GM23338 (cell line): ENCODE measurements at regions not wholly inside any gene's neighbourhood (a gene's known extent, or its start where the extent isn't known, plus 50 kb on each side); places are given as distances from the start of the nearest gene placed in this dataset.

ENCODE experiments used
- ATAC-seq: fragments of 200-7000 bp; cut with Tn5 transposase; 3 replicates; pipeline ENCODE4 v1.9.1; 2020
- DNase-seq: peaks from one replicate; pipeline ENCODE4 v3.0.0-alpha.2; 2015; ENCODE audit warnings: low spot score
- H2AFZ ChIP-seq: fragments of 200-600 bp; sonication (generic); 2 replicates; pipeline ENCODE4 v1.8.0; 2016; ENCODE audit warnings: antibody characterized with exemption, mild to moderate bottlenecking, moderate library complexity
- H3F3A ChIP-seq: fragments of 200-600 bp; sonication (generic); replicated peaks from 2 replicates; pipeline ENCODE4 v1.8.0; 2017; ENCODE audit warnings: antibody characterized with exemption, mixed run types, low read depth
- H3K27ac ChIP-seq: fragments of 200-600 bp; sonication (generic); 2 replicates; pipeline ENCODE4 v1.6.1; 2016; ENCODE audit warnings: low read depth
- H3K27me3 ChIP-seq: fragments of 200-600 bp; sonication (generic); 2 replicates; pipeline ENCODE4 v1.8.0; 2016; ENCODE audit warnings: mild to moderate bottlenecking, mixed run types, moderate library complexity; ENCODE audit not compliant: insufficient read depth
- H3K36me3 ChIP-seq: fragments of 200-600 bp; sonication (generic); 2 replicates; pipeline ENCODE4 v1.8.0; 2016; ENCODE audit warnings: mild to moderate bottlenecking; ENCODE audit not compliant: insufficient read depth
- H3K4me1 ChIP-seq: fragments of 200-600 bp; sonication (generic); 2 replicates; pipeline ENCODE4 v1.8.0; 2016; ENCODE audit warnings: mild to moderate bottlenecking, moderate library complexity; ENCODE audit not compliant: insufficient read depth
- H3K4me2 ChIP-seq: fragments of 200-600 bp; sonication (generic); 2 replicates; pipeline ENCODE4 v1.7.1; 2017; ENCODE audit warnings: mixed run types
- H3K4me3 ChIP-seq: fragments of 200-600 bp; sonication (generic); 2 replicates; pipeline ENCODE4 v1.6.1; 2016; ENCODE audit warnings: mixed run types
- H3K79me2 ChIP-seq: fragments of 200-600 bp; sonication (generic); replicated peaks from 2 replicates; pipeline ENCODE4 v1.8.0; 2017; ENCODE audit warnings: mild to moderate bottlenecking; ENCODE audit not compliant: insufficient read depth
- H3K9me2 ChIP-seq: fragments of 200-600 bp; sonication (generic); 2 replicates; pipeline ENCODE4 v1.8.0; 2017; ENCODE audit not compliant: insufficient read depth
- H4K20me1 ChIP-seq: fragments of 200-600 bp; sonication (generic); replicated peaks from 2 replicates; pipeline ENCODE4 v1.8.0; 2017; ENCODE audit warnings: mild to moderate bottlenecking; ENCODE audit not compliant: insufficient read depth
- H3K27ac Mint-ChIP-seq: 2 replicates; pipeline ENCODE4 v1.8.0; 2020; ENCODE audit warnings: inconsistent platforms, mild to moderate bottlenecking, moderate library complexity, mixed read lengths
- H3K27me3 Mint-ChIP-seq: 3 replicates; pipeline ENCODE4 v1.8.0; 2022; ENCODE audit warnings: low read depth, mild to moderate bottlenecking, moderate library complexity, mixed read lengths, inconsistent platforms; ENCODE audit not compliant: insufficient read depth, poor library complexity
- H3K36me3 Mint-ChIP-seq: 3 replicates; pipeline ENCODE4 v1.8.0; 2021; ENCODE audit warnings: low read depth, mild to moderate bottlenecking, inconsistent platforms, moderate library complexity, mixed read lengths
- H3K4me1 Mint-ChIP-seq: 3 replicates; pipeline ENCODE4 v1.8.0; 2020; ENCODE audit warnings: mild to moderate bottlenecking, inconsistent platforms, mixed read lengths
- H3K4me3 Mint-ChIP-seq: 3 replicates; pipeline ENCODE4 v1.8.0; 2021; ENCODE audit warnings: moderate library complexity, mild to moderate bottlenecking, inconsistent platforms, mixed read lengths
- H3K9me3 Mint-ChIP-seq: 3 replicates; pipeline ENCODE4 v1.8.0; 2020; ENCODE audit warnings: moderate library complexity, mild to moderate bottlenecking, inconsistent platforms, mixed read lengths
- CTCF ChIP-seq, 2 experiments: fragments of 200-600 bp in 1 of 2; sonication (generic) in 1 of 2; conservative IDR thresholded peaks; 2 replicates each; pipeline versions ENCODE4 v1.5.1 to v1.6.1; 2016 to 2017; ENCODE audit warnings: antibody characterized with exemption in 2 of 2, low read depth in 2 of 2, mild to moderate bottlenecking in 2 of 2, moderate library complexity in 1 of 2
- EZH2phosphoT487 ChIP-seq: fragments of 200-600 bp; sonication (generic); IDR thresholded peaks from one replicate; pipeline ENCODE4 v1.8.1; 2018; ENCODE audit warnings: antibody characterized with exemption; ENCODE audit not compliant: unreplicated experiment
- ZNF462 ChIP-seq: fragments of 250-450 bp; sonication (Bioruptor Pico); IDR thresholded peaks from 2 replicates; pipeline ENCODE4 v1.5.0; 2020; ENCODE audit warnings: mild to moderate bottlenecking, moderate library complexity
- TF ChIP-seq, protein P1 (sequence below): IDR thresholded peaks from one replicate; pipeline ENCODE4 v1.6.1; 2018; ENCODE audit warnings: antibody characterized with exemption; ENCODE audit not compliant: unreplicated experiment

GRCh38 chr4:152090543-152090942, 329.7 kb upstream of the GATB start (continued):
- TF ChIP-seq ZNF462 (CRISPR knock-in tag) (no peak), EZH2phosphoT487 (no peak)

DNA sequence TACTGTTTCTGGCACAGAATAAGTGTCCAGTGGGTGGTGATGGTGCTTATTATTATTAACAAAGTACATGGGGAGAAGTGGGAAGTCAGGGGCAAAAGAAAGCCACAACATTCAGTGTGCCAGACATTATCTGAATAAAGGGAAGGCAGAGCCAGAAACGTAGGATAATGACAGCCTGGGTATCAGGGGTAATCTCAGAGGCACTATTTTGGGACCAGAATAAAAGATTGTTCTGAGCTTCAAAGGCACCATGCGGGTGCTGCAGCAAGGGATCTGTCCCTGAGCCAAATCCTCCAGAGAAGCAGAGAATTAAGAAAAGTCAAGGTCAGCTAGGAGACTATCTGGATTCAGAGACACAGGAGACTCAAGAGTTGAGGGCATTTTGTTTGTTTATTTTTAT, 328.8 kb upstream of the GATB start:
- H3K27ac ChIP-seq: no peak overlapping the region
- H3K9me2 ChIP-seq: no peaks in the 10 kb centered on the region
- Mint-ChIP-seq H3K27me3 (no peaks in the 10 kb centered on the region), H3K36me3 (no peaks in the 10 kb centered on the region), H3K27ac (no peak overlapping the region), H3K9me3 (no peaks in the 10 kb centered on the region), H3K4me3 (no peak overlapping the region), H3K4me1 (peaks cover 10% of the 10 kb centered on the region)
- H3F3A ChIP-seq: no peaks in the 10 kb centered on the region
- H4K20me1 ChIP-seq: no peaks in the 10 kb centered on the region
- ATAC-seq (no peak), DNase-seq (no peak)
- H2AFZ ChIP-seq: no peak overlapping the region
- no peaks in the 10 kb centered on the region for H3K27me3 ChIP-seq
- H3K79me2 ChIP-seq: no peaks in the 10 kb centered on the region
- no peaks in the 10 kb centered on the region for H3K36me3 ChIP-seq
- H3K4me3 ChIP-seq: no peak overlapping the region
- no peak overlapping the region for H3K4me2 ChIP-seq
- peaks cover 11% of the 10 kb centered on the region for H3K4me1 ChIP-seq
- TF ChIP-seq, protein P1, sequence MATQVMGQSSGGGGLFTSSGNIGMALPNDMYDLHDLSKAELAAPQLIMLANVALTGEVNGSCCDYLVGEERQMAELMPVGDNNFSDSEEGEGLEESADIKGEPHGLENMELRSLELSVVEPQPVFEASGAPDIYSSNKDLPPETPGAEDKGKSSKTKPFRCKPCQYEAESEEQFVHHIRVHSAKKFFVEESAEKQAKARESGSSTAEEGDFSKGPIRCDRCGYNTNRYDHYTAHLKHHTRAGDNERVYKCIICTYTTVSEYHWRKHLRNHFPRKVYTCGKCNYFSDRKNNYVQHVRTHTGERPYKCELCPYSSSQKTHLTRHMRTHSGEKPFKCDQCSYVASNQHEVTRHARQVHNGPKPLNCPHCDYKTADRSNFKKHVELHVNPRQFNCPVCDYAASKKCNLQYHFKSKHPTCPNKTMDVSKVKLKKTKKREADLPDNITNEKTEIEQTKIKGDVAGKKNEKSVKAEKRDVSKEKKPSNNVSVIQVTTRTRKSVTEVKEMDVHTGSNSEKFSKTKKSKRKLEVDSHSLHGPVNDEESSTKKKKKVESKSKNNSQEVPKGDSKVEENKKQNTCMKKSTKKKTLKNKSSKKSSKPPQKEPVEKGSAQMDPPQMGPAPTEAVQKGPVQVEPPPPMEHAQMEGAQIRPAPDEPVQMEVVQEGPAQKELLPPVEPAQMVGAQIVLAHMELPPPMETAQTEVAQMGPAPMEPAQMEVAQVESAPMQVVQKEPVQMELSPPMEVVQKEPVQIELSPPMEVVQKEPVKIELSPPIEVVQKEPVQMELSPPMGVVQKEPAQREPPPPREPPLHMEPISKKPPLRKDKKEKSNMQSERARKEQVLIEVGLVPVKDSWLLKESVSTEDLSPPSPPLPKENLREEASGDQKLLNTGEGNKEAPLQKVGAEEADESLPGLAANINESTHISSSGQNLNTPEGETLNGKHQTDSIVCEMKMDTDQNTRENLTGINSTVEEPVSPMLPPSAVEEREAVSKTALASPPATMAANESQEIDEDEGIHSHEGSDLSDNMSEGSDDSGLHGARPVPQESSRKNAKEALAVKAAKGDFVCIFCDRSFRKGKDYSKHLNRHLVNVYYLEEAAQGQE: no peak
- TF ChIP-seq CTCF (conservative IDR thresholded peaks at IDR 0.05; ENCODE audit: low read depth in 2 of 2): no peak
